BE2C (cell line): ENCODE measurements at regions not wholly inside any gene's neighbourhood (a gene's known extent, or its start where the extent isn't known, plus 50 kb on each side); places are given as distances from the start of the nearest gene placed in this dataset.
"Not testable (repeated sequence)": the region's sequence is repeated elsewhere in the genome, so short reads cannot be mapped to it uniquely, and the experiment has no call there.

ENCODE experiments used
- DNase-seq: peaks from one replicate; pipeline ENCODE4 v3.0.0-alpha.2; 2020
- H3K27me3 ChIP-seq: fragments of 250-450 bp; sonication (Bioruptor Pico); 2 replicates; pipeline ENCODE4 v1.5.1; 2020; ENCODE audit warnings: mild to moderate bottlenecking
- H3K36me3 ChIP-seq: fragments of 250-450 bp; sonication (Bioruptor Pico); 2 replicates; pipeline ENCODE4 v1.5.1; 2020; ENCODE audit warnings: mild to moderate bottlenecking
- H3K4me1 ChIP-seq: fragments of 250-450 bp; sonication (Bioruptor Pico); 2 replicates; pipeline ENCODE4 v1.5.1; 2020
- H3K4me3 ChIP-seq: 2 replicates; pipeline ENCODE4 v1.5.1; 2011; ENCODE audit warnings: low read depth, low read length
- H3K9me3 ChIP-seq: fragments of 250-450 bp; sonication (Bioruptor Pico); 2 replicates; pipeline ENCODE4 v1.5.1; 2020
- CTCF ChIP-seq: IDR thresholded peaks from 2 replicates; pipeline ENCODE4 v1.5.1; 2012; ENCODE audit warnings: mild to moderate bottlenecking, low read depth, low read length

- Histone ChIP-seq H3K36me3 (no peaks in the 10 kb centered on the region), H3K4me3 (no peak overlapping the region), H3K4me1 (no peaks in the 10 kb centered on the region), H3K9me3 (peaks cover 3% of the 10 kb centered on the region; the same call in 1 of the 2 replicates), H3K27me3 (no peaks in the 10 kb centered on the region)
- TF ChIP-seq CTCF = no peak
- DNase-seq = no peak
Measured at GRCh38 chr22:27602390-27602789, 199.2 kb downstream of the MN1 start.

DNA sequence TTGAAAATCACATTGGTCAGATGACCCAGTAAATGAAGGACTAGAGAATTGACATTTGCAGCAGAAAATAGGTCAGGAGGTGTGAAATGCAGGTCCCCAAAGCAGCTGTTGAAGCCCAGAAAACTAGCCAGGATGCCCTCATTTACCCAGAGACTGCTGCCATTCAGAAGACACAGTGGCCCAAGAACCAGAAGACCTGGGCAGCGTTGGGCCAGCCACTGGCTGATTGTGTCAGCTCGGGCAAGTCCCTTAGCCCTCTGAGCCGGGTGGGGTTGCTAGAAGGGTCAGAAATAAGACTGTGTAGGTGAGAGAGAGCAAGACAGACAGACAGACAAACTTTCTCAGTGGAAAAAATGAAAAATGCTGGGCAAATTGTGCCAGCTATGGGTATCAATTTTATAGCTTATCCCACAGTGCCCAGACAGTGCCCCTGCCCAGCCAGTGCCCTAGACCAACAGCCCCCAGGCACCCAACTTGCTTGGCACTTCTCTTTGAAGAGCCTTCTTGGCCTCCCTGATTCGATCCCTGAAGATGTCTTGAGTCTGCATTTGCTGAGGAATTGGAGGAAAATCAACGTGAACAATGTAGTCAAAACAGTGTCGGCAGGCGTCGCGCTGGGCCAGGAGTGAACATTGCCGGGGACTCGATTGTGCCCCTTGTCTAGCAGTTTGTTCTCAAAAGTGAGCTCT, 198.3 kb downstream of the MN1 start:
- H3K4me1 ChIP-seq = no peaks in the 10 kb centered on the region
- no peak for TF ChIP-seq CTCF
- DNase-seq = no peak
- no peaks in the 10 kb centered on the region for H3K36me3 ChIP-seq
- no peaks in the 10 kb centered on the region for H3K9me3 ChIP-seq
- H3K4me3 ChIP-seq = no peak overlapping the region
- H3K27me3 ChIP-seq = no peaks in the 10 kb centered on the region

DNA sequence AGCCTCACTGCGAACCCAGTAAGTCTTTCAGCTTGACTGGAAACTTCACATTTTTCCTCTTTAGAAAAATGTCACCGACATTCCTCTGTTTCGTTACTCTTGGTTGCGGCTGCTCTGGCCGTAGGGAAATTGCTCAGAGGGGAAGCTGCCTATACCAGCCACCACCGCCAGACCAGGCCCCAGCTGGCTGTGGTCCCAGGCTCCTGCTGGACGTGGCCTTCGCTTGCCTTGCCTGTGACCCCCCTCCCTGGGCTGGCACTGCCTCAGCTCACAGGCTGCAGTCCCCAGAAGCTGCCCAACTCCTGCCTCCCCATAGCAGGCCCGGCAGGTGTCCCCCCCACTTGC, 197.8 kb downstream of the MN1 start:
- no peak for DNase-seq
- Histone ChIP-seq H3K4me1 (no peaks in the 10 kb centered on the region), H3K27me3 (no peaks in the 10 kb centered on the region), H3K4me3 (no peak overlapping the region), H3K9me3 (no peaks in the 10 kb centered on the region), H3K36me3 (no peaks in the 10 kb centered on the region)
- no peak for TF ChIP-seq CTCF

GRCh38 chr22:27605390-27605789, 196.2 kb downstream of the MN1 start:
- TF ChIP-seq CTCF = no peak
- H3K36me3 ChIP-seq = no peaks in the 10 kb centered on the region
- DNase-seq = no peak
- H3K9me3 ChIP-seq = no peaks in the 10 kb centered on the region
- H3K27me3 ChIP-seq = no peaks in the 10 kb centered on the region
- no peaks in the 10 kb centered on the region for H3K4me1 ChIP-seq
- H3K4me3 ChIP-seq = no peak overlapping the region

- H3K4me1 ChIP-seq, H3K4me3 ChIP-seq, H3K36me3 ChIP-seq, H3K27me3 ChIP-seq, DNase-seq, H3K9me3 ChIP-seq: not testable (repeated sequence)
Measured at GRCh38 chr22:27607750-27608149, 193.8 kb downstream of the MN1 start.

GRCh38 chr22:27609451-27609888, 192.1 kb downstream of the MN1 start:
- Histone ChIP-seq H3K4me1 (no peaks in the 10 kb centered on the region), H3K4me3 (no peak overlapping the region), H3K9me3 (no peaks in the 10 kb centered on the region), H3K36me3 (no peaks in the 10 kb centered on the region), H3K27me3 (peaks cover 14% of the 10 kb centered on the region)
- DNase-seq = no peak
- TF ChIP-seq CTCF = no peak

DNA sequence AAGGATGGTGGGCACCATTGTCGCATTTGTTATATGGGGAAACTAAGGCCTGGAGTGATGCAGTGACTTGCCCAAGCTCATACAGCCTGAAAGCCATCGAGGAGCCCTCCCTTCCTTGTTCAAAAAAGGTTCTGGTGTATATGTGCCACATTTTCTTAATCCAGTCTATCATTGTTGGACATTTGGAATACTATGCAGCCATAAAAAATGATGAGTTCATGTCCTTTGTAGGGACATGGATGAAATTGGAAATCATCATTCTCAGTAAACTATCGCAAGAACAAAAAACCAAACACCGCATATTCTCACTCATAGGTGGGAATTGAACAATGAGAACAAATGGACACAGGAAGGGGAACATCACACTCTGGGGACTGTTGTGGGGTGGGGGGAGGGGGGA, 191.4 kb downstream of the MN1 start:
- not testable (repeated sequence) for H3K9me3 ChIP-seq, DNase-seq, H3K36me3 ChIP-seq, H3K4me3 ChIP-seq, H3K4me1 ChIP-seq
- H3K27me3 ChIP-seq = peaks cover 21% of the 10 kb centered on the region
